ENCODE measurements at regions not wholly inside any gene's neighbourhood (a gene's known extent, or its start where the extent isn't known, plus 50 kb on each side); places are given as distances from the start of the nearest gene placed in this dataset.
"Not testable (repeated sequence)": the region's sequence is repeated elsewhere in the genome, so short reads cannot be mapped to it uniquely, and the experiment has no call there.

- Histone ChIP-seq H2BK15ac (ENCODE audit: low read depth, low read length) (no peak overlapping the region; the same call in 1 of the 2 replicates), H2BK20ac (ENCODE audit: low read depth, low read length, poor library complexity, severe bottlenecking) (no peak overlapping the region), H2AFZ (ENCODE audit: low read length) (no peak overlapping the region), H3K79me2 (ENCODE audit: insufficient read depth, low read length) (no peaks in the 10 kb centered on the region), H3K9me3 (ENCODE audit: control insufficient read depth, low read depth, low read length) (no peaks in the 10 kb centered on the region), H3K4me1 (ENCODE audit: insufficient read depth, low read length) (no peaks in the 10 kb centered on the region), H3K14ac (ENCODE audit: insufficient read depth, low read length) (no peak overlapping the region), H3K9ac (ENCODE audit: extremely low read depth, insufficient read length, low read length) (no peak overlapping the region), H3K23me2 (ENCODE audit: insufficient read length, low read depth, low read length, poor library complexity, severe bottlenecking) (no peaks in the 10 kb centered on the region), H2BK5ac (ENCODE audit: insufficient read length, low read length) (no peak overlapping the region), H2BK120ac (ENCODE audit: low read depth, low read length, poor library complexity, severe bottlenecking) (no peak overlapping the region), H3K56ac (ENCODE audit: insufficient read length, low read depth, low read length) (no peak overlapping the region), H4K91ac (ENCODE audit: insufficient read length, low read depth, low read length) (no peak overlapping the region), H3K18ac (ENCODE audit: insufficient read length, low read depth, low read length) (peak overlapping the region; percentile 38), H3K23ac (ENCODE audit: insufficient read length, low read depth, low read length) (no peak overlapping the region), H4K5ac (ENCODE audit: insufficient read length, low read depth, low read length) (no peak overlapping the region), H4K20me1 (ENCODE audit: control insufficient read depth, insufficient read depth, insufficient read length) (no peaks in the 10 kb centered on the region), H3K79me1 (ENCODE audit: insufficient read depth, low read depth, low read length, poor library complexity, severe bottlenecking) (no peaks in the 10 kb centered on the region), H3K27ac (ENCODE audit: insufficient read length, low read depth, low read length) (no peak overlapping the region), H3T11ph (ENCODE audit: low read length) (no peak overlapping the region), H2AK5ac (ENCODE audit: insufficient read length, low read length) (no peak overlapping the region), H4K8ac (replicated peaks; ENCODE audit: insufficient read length, low read depth, low read length) (no peak overlapping the region), H3K4ac (ENCODE audit: low read depth, low read length) (no peak overlapping the region), H3K4me2 (ENCODE audit: insufficient read depth, insufficient read length, low read length) (no peak overlapping the region), H2BK12ac (ENCODE audit: insufficient read length, low read depth, low read length) (no peak overlapping the region), H3K27me3 (ENCODE audit: insufficient read depth, low read length) (no peaks in the 10 kb centered on the region)
- H3K27me3 Mint-ChIP-seq (ENCODE audit: low read depth) = peaks cover 1% of the 10 kb centered on the region
- 0 out of 4 replicates have a peak, but pooled peaks cover 0 to under 1% of the 10 kb centered on the region in 2 experiments for H3K4me1 Mint-ChIP-seq
- no CpG with 5 or more reads among the region's 6 CpGs for WGBS (ENCODE audit: extremely low coverage, insufficient read length, low lambda C conversion rate)
- DNase-seq = no peak
- no peaks in the 10 kb centered on the region for H3K36me3 Mint-ChIP-seq (ENCODE audit: insufficient read depth in 1 of 3, low read depth in 3 of 3)
- no peak overlapping the region for H3K4me3 Mint-ChIP-seq
- no peak overlapping the region for H3K27ac Mint-ChIP-seq
- H3K9me3 Mint-ChIP-seq = no peaks in the 10 kb centered on the region
- no peak for TF ChIP-seq CTCF (conservative IDR thresholded peaks at IDR 0.05)
Observed at GRCh38 chr12:126976579-126976978, 1290.4 kb upstream of the TMEM132C start.

GRCh38 chr12:126979564-126979963 is 1287.4 kb upstream of the TMEM132C start:
- not testable (repeated sequence) for H3K27me3 Mint-ChIP-seq (ENCODE audit: low read depth); H2AFZ ChIP-seq (ENCODE audit: low read length); DNase-seq; H3K4me1 ChIP-seq (ENCODE audit: insufficient read depth, low read length); H2BK20ac ChIP-seq (ENCODE audit: low read depth, low read length, poor library complexity, severe bottlenecking); H3K9me3 ChIP-seq (ENCODE audit: control insufficient read depth, low read depth, low read length); H4K5ac ChIP-seq (ENCODE audit: insufficient read length, low read depth, low read length); H3K23ac ChIP-seq (ENCODE audit: insufficient read length, low read depth, low read length); H3K4me3 Mint-ChIP-seq; H3K79me2 ChIP-seq (ENCODE audit: insufficient read depth, low read length); H4K91ac ChIP-seq (ENCODE audit: insufficient read length, low read depth, low read length); H3K18ac ChIP-seq (ENCODE audit: insufficient read length, low read depth, low read length); H3K23me2 ChIP-seq (ENCODE audit: insufficient read length, low read depth, low read length, poor library complexity, severe bottlenecking); H2BK5ac ChIP-seq (ENCODE audit: insufficient read length, low read length); H3K14ac ChIP-seq (ENCODE audit: insufficient read depth, low read length); H2BK120ac ChIP-seq (ENCODE audit: low read depth, low read length, poor library complexity, severe bottlenecking); H2BK15ac ChIP-seq (ENCODE audit: low read depth, low read length); H3K79me1 ChIP-seq (ENCODE audit: insufficient read depth, low read depth, low read length, poor library complexity, severe bottlenecking); H4K8ac ChIP-seq (replicated peaks; ENCODE audit: insufficient read length, low read depth, low read length); H3K4me2 ChIP-seq (ENCODE audit: insufficient read depth, insufficient read length, low read length); H3K27ac Mint-ChIP-seq; H3K4me1 Mint-ChIP-seq; H3K27ac ChIP-seq (ENCODE audit: insufficient read length, low read depth, low read length); H3K9ac ChIP-seq (ENCODE audit: extremely low read depth, insufficient read length, low read length); H3K27me3 ChIP-seq (ENCODE audit: insufficient read depth, low read length); H4K20me1 ChIP-seq (ENCODE audit: control insufficient read depth, insufficient read depth, insufficient read length); H3T11ph ChIP-seq (ENCODE audit: low read length); H2AK5ac ChIP-seq (ENCODE audit: insufficient read length, low read length); H3K4ac ChIP-seq (ENCODE audit: low read depth, low read length); H3K56ac ChIP-seq (ENCODE audit: insufficient read length, low read depth, low read length); H2BK12ac ChIP-seq (ENCODE audit: insufficient read length, low read depth, low read length)
- WGBS (ENCODE audit: extremely low coverage, insufficient read length, low lambda C conversion rate) = no CpG with 5 or more reads among the region's 2 CpGs
- H3K9me3 Mint-ChIP-seq = peaks cover 11 to 13% of the 10 kb centered on the region in 2 experiments
- peaks cover 5 to 12% (median 7%) of the 10 kb centered on the region in 3 experiments for H3K36me3 Mint-ChIP-seq (ENCODE audit: insufficient read depth in 1 of 3, low read depth in 3 of 3)

All from H9 (cell line).